OCI-LY3 (cell line): ENCODE measurements at regions not wholly inside any gene's neighbourhood (a gene's known extent, or its start where the extent isn't known, plus 50 kb on each side); places are given as distances from the start of the nearest gene placed in this dataset.

Experiments
- H2AFZ ChIP-seq: fragments of 200-600, 300-600 bp; shearing (Covaris generic); 2 replicates; pipeline ENCODE4 v1.6.0; 2014; ENCODE audit warnings: antibody characterized with exemption, low read depth, low read length
- H3K27ac ChIP-seq: fragments of 200-600, 300-600 bp; sonication (generic); 2 replicates; pipeline ENCODE4 v1.5.1; 2014; ENCODE audit warnings: mild to moderate bottlenecking, low read length, moderate library complexity, mixed read lengths
- H3K27me3 ChIP-seq: fragments of 200-600, 300-600 bp; sonication (generic); 2 replicates; pipeline ENCODE4 v1.6.1; 2014; ENCODE audit warnings: low read depth, low read length, mixed read lengths
- H3K36me3 ChIP-seq: fragments of 200-600, 300-600 bp; sonication (generic); replicated peaks from 2 replicates; pipeline ENCODE3; 2014; ENCODE audit warnings: low read depth, low read length, mixed read lengths
- H3K4me1 ChIP-seq: fragments of 300-600, 200-600 bp; sonication (generic); 2 replicates; pipeline ENCODE4 v1.6.1; 2014; ENCODE audit warnings: low read length, mixed read lengths
- H3K4me2 ChIP-seq: fragments of 200-600, 300-600 bp; sonication (generic); 2 replicates; pipeline ENCODE4 v1.6.1; 2014; ENCODE audit warnings: low read length, mixed read lengths
- H3K4me3 ChIP-seq: fragments of 300-600, 200-600 bp; sonication (generic); 2 replicates; pipeline ENCODE4 v1.5.1; 2014; ENCODE audit warnings: antibody characterized with exemption, mild to moderate bottlenecking, low read length, moderate library complexity
- H3K79me2 ChIP-seq: fragments of 300-600, 200-600 bp; shearing (Covaris generic); 2 replicates; pipeline ENCODE4 v1.6.1; 2014; ENCODE audit warnings: mild to moderate bottlenecking, low read length, mixed read lengths
- H3K9ac ChIP-seq: fragments of 300-600, 200-600 bp; shearing (Covaris generic); 2 replicates; pipeline ENCODE4 v1.6.0; 2014; ENCODE audit warnings: mild to moderate bottlenecking, low read length, moderate library complexity
- H3K9me3 ChIP-seq: fragments of 200-600, 300-600 bp; shearing (Covaris generic); 2 replicates; pipeline ENCODE4 v1.6.1; 2014; ENCODE audit warnings: low read length, mixed read lengths; ENCODE audit not compliant: insufficient read depth
- H4K20me1 ChIP-seq: fragments of 200-600, 300-600 bp; sonication (generic); 2 replicates; pipeline ENCODE4 v1.6.1; 2016; ENCODE audit warnings: low read length, mixed read lengths; ENCODE audit not compliant: insufficient read depth
- EZH2phosphoT487 ChIP-seq: fragments of 200-600 bp; shearing (Covaris generic); IDR thresholded peaks from 2 replicates; pipeline ENCODE4 v1.6.1; 2018; ENCODE audit warnings: antibody characterized with exemption, mixed run types, low read depth
- TF ChIP-seq, protein P1 (sequence below): fragments of 200-600, 300-600 bp; sonication (generic); IDR thresholded peaks from 2 replicates; pipeline ENCODE4 v1.5.1; 2014; ENCODE audit warnings: antibody characterized with exemption, low read length, low read depth

DNA sequence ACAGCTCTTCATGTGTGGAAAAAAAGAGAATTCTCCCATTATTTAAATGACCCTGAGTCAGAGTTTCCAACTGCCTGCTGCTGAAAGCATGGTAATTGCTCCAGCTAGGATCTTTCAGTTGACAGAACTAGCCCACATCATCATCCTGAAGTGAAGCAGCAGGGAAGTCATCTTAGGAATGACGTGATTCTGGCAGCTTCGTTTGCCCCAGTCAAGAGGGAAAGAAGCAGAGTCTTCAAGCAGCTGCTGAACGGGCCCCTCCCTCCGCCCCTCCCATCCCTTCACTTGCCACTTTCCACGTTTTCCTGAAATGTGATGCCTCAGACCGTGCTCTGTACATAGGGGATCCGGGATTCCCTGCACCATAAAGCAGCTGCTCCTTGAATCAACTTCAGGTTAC is 455.0 kb upstream of the TMEM132C start:
- 0 out of 2 replicates have a peak, but pooled peaks cover 4% of the 10 kb centered on the region for H3K4me1 ChIP-seq
- no peaks in the 10 kb centered on the region for H3K36me3 ChIP-seq
- H3K79me2 ChIP-seq: no peaks in the 10 kb centered on the region
- H3K27me3 ChIP-seq: peaks cover 8% of the 10 kb centered on the region; the same call in 1 of the 2 replicates
- no peak for TF ChIP-seq EZH2phosphoT487
- TF ChIP-seq, protein P1, sequence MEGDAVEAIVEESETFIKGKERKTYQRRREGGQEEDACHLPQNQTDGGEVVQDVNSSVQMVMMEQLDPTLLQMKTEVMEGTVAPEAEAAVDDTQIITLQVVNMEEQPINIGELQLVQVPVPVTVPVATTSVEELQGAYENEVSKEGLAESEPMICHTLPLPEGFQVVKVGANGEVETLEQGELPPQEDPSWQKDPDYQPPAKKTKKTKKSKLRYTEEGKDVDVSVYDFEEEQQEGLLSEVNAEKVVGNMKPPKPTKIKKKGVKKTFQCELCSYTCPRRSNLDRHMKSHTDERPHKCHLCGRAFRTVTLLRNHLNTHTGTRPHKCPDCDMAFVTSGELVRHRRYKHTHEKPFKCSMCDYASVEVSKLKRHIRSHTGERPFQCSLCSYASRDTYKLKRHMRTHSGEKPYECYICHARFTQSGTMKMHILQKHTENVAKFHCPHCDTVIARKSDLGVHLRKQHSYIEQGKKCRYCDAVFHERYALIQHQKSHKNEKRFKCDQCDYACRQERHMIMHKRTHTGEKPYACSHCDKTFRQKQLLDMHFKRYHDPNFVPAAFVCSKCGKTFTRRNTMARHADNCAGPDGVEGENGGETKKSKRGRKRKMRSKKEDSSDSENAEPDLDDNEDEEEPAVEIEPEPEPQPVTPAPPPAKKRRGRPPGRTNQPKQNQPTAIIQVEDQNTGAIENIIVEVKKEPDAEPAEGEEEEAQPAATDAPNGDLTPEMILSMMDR: no peak
- no peak overlapping the region for H3K27ac ChIP-seq
- no peak overlapping the region for H3K4me3 ChIP-seq
- H3K4me2 ChIP-seq: no peak overlapping the region
- H2AFZ ChIP-seq: no peak overlapping the region
- no peak overlapping the region for H3K9ac ChIP-seq
- H4K20me1 ChIP-seq: no peaks in the 10 kb centered on the region
- no peaks in the 10 kb centered on the region for H3K9me3 ChIP-seq

DNA sequence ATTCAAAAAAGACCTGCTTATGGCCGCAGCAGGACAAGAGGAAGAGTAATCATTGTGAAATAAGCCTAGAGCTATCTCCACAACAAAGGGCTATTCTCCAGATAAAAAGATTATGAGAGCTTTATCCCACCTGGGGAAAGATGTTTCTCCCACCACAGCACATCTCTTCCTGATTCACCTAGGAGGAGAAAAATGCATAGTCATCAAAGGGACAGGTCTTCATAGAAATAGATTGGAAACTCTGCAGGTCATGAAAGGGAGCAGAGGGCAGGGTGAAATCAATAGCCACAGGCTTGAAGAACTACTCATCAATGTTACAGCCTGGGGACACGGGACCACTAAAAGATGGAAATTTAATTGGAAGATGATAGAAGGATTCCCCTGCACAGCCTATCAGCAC is 453.8 kb upstream of the TMEM132C start:
- Histone ChIP-seq H3K27ac (no peak overlapping the region), H4K20me1 (no peaks in the 10 kb centered on the region)
- TF ChIP-seq, protein P1: no peak
- no peak for TF ChIP-seq EZH2phosphoT487

DNA sequence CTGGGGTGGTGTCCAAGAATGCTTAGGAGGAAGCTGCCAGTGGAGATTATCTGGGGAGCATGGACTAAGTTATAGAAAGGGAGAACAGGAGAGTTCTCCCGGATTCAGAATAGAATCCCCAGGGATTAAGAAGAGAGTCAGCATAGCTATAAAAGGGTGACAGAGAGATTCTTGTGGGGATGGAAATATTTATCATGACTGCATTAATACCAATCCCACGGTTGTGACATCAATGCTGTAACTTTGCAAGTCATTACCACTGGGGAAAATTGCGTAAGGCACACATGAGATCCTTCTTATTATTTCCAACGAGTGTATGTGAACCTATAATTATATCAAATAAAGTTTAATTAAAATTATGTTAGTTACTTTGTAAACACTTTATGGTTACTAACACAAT is 447.9 kb upstream of the TMEM132C start:
- no peak overlapping the region for H3K4me2 ChIP-seq
- TF ChIP-seq, protein P1: no peak
- TF ChIP-seq EZH2phosphoT487: no peak
- no peaks in the 10 kb centered on the region for H3K79me2 ChIP-seq

More for the DNA sequence above, 453.8 kb upstream of the TMEM132C start:
- no peak overlapping the region for H2AFZ ChIP-seq
- H3K27me3 ChIP-seq: peaks cover 8% of the 10 kb centered on the region; the same call in 1 of the 2 replicates
- no peak overlapping the region for H3K4me3 ChIP-seq
- H3K36me3 ChIP-seq: no peaks in the 10 kb centered on the region
- H3K4me2 ChIP-seq: no peak overlapping the region
- H3K4me1 ChIP-seq: 0 out of 2 replicates have a peak, but pooled peaks cover 4% of the 10 kb centered on the region
- no peak overlapping the region for H3K9ac ChIP-seq
- H3K9me3 ChIP-seq: no peaks in the 10 kb centered on the region
- no peaks in the 10 kb centered on the region for H3K79me2 ChIP-seq

DNA sequence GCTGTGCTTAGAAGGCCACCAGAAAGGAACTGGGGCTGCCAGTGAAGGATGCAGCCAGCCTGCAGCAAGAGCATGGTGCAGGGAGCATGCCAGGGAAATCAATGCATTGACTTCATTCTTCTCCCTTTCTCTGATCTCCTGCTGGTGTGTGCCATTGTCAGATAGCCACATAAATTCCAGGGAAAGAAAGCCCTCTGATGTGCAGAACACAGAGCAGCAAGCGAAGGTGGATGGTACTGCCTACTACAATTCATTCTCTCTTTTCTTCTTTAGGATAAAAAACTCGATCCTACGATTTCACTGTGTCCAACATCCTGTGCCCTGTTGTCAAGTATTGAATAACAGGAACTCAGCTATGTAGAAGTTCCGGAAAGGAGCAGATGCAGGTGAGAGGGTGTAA is 446.7 kb upstream of the TMEM132C start:
- Histone ChIP-seq H3K4me2 (no peak overlapping the region), H2AFZ (no peak overlapping the region), H3K9me3 (no peaks in the 10 kb centered on the region), H3K4me3 (no peak overlapping the region), H4K20me1 (no peaks in the 10 kb centered on the region), H3K36me3 (no peaks in the 10 kb centered on the region), H3K4me1 (peaks cover 15% of the 10 kb centered on the region), H3K27ac (no peak overlapping the region), H3K79me2 (no peaks in the 10 kb centered on the region), H3K9ac (no peak overlapping the region), H3K27me3 (no peaks in the 10 kb centered on the region)
- TF ChIP-seq EZH2phosphoT487: no peak
- TF ChIP-seq, protein P1: no peak

More for the DNA sequence above, 447.9 kb upstream of the TMEM132C start:
- Histone ChIP-seq H3K36me3 (no peaks in the 10 kb centered on the region), H3K9ac (no peak overlapping the region), H3K4me1 (peaks cover 15% of the 10 kb centered on the region), H4K20me1 (no peaks in the 10 kb centered on the region), H3K27ac (no peak overlapping the region), H2AFZ (no peak overlapping the region), H3K9me3 (no peaks in the 10 kb centered on the region), H3K4me3 (no peak overlapping the region), H3K27me3 (no peaks in the 10 kb centered on the region)
